ENCODE measurements at regions not wholly inside any gene's neighbourhood (a gene's known extent, or its start where the extent isn't known, plus 50 kb on each side); places are given as distances from the start of the nearest gene placed in this dataset.

GRCh38 chr4:129355516-129355915 is 259.6 kb downstream of the C4orf33 start:
- Histone ChIP-seq H3K79me2 (ENCODE audit: control insufficient read depth, insufficient read depth, low read length) (no peaks in the 10 kb centered on the region), H3K4me1 (replicated peaks in 1 of 2; ENCODE audit: control insufficient read depth in 2 of 2, insufficient read depth in 2 of 2, low read length in 2 of 2) (no peaks in the 10 kb centered on the region), H3K27ac (ENCODE audit: extremely low read depth, low read depth, low read length) (no peak overlapping the region), H3K9me1 (ENCODE audit: control insufficient read depth, insufficient read depth, low read length) (no peaks in the 10 kb centered on the region), H3K9me3 (replicated peaks; ENCODE audit: control insufficient read depth, insufficient read depth, low read depth, low read length) (no peaks in the 10 kb centered on the region), H3K27me3 (ENCODE audit: control insufficient read depth in 2 of 2, insufficient read depth in 2 of 2, low read length in 2 of 2) (no peaks in the 10 kb centered on the region), H3K36me3 (ENCODE audit: control insufficient read depth, insufficient read depth, low read length) (no peaks in the 10 kb centered on the region), H3K4me3 (no peak overlapping the region), H2AFZ (ENCODE audit: low read depth, low read length) (no peak overlapping the region), H3K4me2 (ENCODE audit: insufficient read depth, low read length) (no peak overlapping the region), H4K20me1 (replicated peaks; ENCODE audit: control insufficient read depth, insufficient read depth, low read length) (no peaks in the 10 kb centered on the region), H3K9ac (ENCODE audit: insufficient read depth in 1 of 2, low read depth in 2 of 2, low read length in 2 of 2) (no peak overlapping the region)
- CTCF ChIA-PET (ENCODE audit: low intra/inter-chr PET ratio) = no interaction called here
- intact Hi-C loops (cut with micrococcal nuclease) (no loop called here), in situ Hi-C loops (cut with MboI) (loop anchor here (25.0 kb wide), 1 partner anchor 1332 kb away; no protein-coding TSS in a partner anchor)
- no TSS peak for BruUV-seq (replicated peaks)
- POLR2A ChIA-PET = no interaction called here
- ATAC-seq = no peak
- no peak for DNase-seq (ENCODE audit: extremely low read depth in 1 of 4, low spot score in 3 of 4)
- 0% methylated on average over 4 of the region's 4 CpGs for WGBS (ENCODE audit: insufficient coverage, low coverage, missing lambda C conversion rate)
- TF ChIP-seq ETS2 (tag; IDR thresholded peaks at IDR 0.05; ENCODE audit: borderline replicate concordance, poor library complexity, severe bottlenecking) = no peak
- no peak for FAIRE-seq

DNA sequence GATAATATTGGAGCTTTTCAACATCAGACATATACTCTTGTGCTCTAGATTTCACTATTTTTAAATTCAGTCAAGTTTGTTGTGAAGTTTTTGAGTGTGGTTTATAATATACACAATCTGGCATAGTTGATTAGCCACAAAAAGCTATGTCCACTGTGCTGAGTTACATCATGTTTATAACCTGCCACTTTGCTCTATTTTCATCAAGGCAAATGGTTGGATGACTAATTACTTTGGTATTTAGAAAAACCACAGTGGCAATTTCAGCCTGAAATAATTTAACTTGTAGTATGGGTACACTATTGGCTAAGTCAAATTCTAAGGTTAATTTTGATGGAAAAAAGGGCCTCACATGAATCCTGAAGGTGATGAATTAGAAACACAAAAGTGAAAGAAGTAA is 262.6 kb downstream of the C4orf33 start:
- Histone ChIP-seq H3K4me3 (no peak overlapping the region), H2AFZ (ENCODE audit: low read depth, low read length) (no peak overlapping the region), H3K36me3 (ENCODE audit: control insufficient read depth, insufficient read depth, low read length) (no peaks in the 10 kb centered on the region), H3K27me3 (ENCODE audit: control insufficient read depth in 2 of 2, insufficient read depth in 2 of 2, low read length in 2 of 2) (no peaks in the 10 kb centered on the region), H4K20me1 (replicated peaks; ENCODE audit: control insufficient read depth, insufficient read depth, low read length) (no peaks in the 10 kb centered on the region), H3K4me2 (ENCODE audit: insufficient read depth, low read length) (no peak overlapping the region), H3K9me3 (replicated peaks; ENCODE audit: control insufficient read depth, insufficient read depth, low read depth, low read length) (no peaks in the 10 kb centered on the region), H3K79me2 (ENCODE audit: control insufficient read depth, insufficient read depth, low read length) (no peaks in the 10 kb centered on the region), H3K9ac (ENCODE audit: insufficient read depth in 1 of 2, low read depth in 2 of 2, low read length in 2 of 2) (no peak overlapping the region), H3K9me1 (ENCODE audit: control insufficient read depth, insufficient read depth, low read length) (no peaks in the 10 kb centered on the region), H3K27ac (ENCODE audit: extremely low read depth, low read depth, low read length) (no peak overlapping the region), H3K4me1 (replicated peaks in 1 of 2; ENCODE audit: control insufficient read depth in 2 of 2, insufficient read depth in 2 of 2, low read length in 2 of 2) (no peaks in the 10 kb centered on the region)
- TF ChIP-seq EGR1 (conservative IDR thresholded peaks at IDR 0.05) (no peak), JUND (IDR thresholded peaks at IDR 0.05; ENCODE audit: borderline replicate concordance, low read depth, low read length) (no peak), JUND (tag; IDR thresholded peaks at IDR 0.05; ENCODE audit: borderline replicate concordance, low read depth, low read length) (peak; percentile 37; the same call in 1 of the 3 replicates)
- in situ Hi-C loops (cut with MboI) = loop anchor here (25.0 kb wide), 1 partner anchor 1329 kb away; no protein-coding TSS in a partner anchor
- no TSS peak for BruUV-seq (replicated peaks)
- POLR2A ChIA-PET = no interaction called here
- FAIRE-seq (no peak), ATAC-seq (no peak), DNase-seq (ENCODE audit: extremely low read depth in 1 of 4, low spot score in 3 of 4) (no peak)
- intact Hi-C loops (cut with micrococcal nuclease) = no loop called here
- CTCF ChIA-PET (ENCODE audit: low intra/inter-chr PET ratio) = no interaction called here
